ENCODE measurements at regions not wholly inside any gene's neighbourhood (a gene's known extent, or its start where the extent isn't known, plus 50 kb on each side); places are given as distances from the start of the nearest gene placed in this dataset.

GRCh38 chr6:101102702-101103101 is 221.6 kb upstream of the ASCC3 start:
- H3K27me3 ChIP-seq: no peaks in the 10 kb centered on the region

GRCh38 chr6:101108286-101108685 is 227.2 kb upstream of the ASCC3 start:
- Histone ChIP-seq H3K4me3 (no peak overlapping the region), H3K36me3 (no peaks in the 10 kb centered on the region), H3K4me1 (no peaks in the 10 kb centered on the region), H3K27me3 (no peaks in the 10 kb centered on the region), H3K9me3 (no peaks in the 10 kb centered on the region), H3K27ac (replicated peaks in 1 of 4) (no peak overlapping the region)
- DNase-seq (ENCODE audit: extremely low spot score): no peak
- WGBS: 72% methylated on average over 4 of the region's 4 CpGs
- intact Hi-C loops (cut with DNase I): no loop called here
- TF ChIP-seq POLR2AphosphoS5 (IDR thresholded peaks at IDR 0.05) (no peak), EP300 (IDR thresholded peaks at IDR 0.05) (no peak), POLR2A (IDR thresholded peaks at IDR 0.05; ENCODE audit: low read depth) (no peak), CTCF (IDR thresholded peaks at IDR 0.05) (no peak)

More at GRCh38 chr6:101102702-101103101, 221.6 kb upstream of the ASCC3 start:
- 67% methylated on average over 4 of the region's 4 CpGs for WGBS
- Histone ChIP-seq H3K9me3 (no peaks in the 10 kb centered on the region), H3K27ac (replicated peaks in 1 of 4) (no peak overlapping the region), H3K36me3 (no peaks in the 10 kb centered on the region), H3K4me3 (no peak overlapping the region), H3K4me1 (no peaks in the 10 kb centered on the region)
- intact Hi-C loops (cut with DNase I): no loop called here
- no peak for TF ChIP-seq EP300 (IDR thresholded peaks at IDR 0.05)
- TF ChIP-seq POLR2AphosphoS5 (IDR thresholded peaks at IDR 0.05): no peak
- no peak for TF ChIP-seq POLR2A (IDR thresholded peaks at IDR 0.05; ENCODE audit: low read depth)
- no peak for TF ChIP-seq CTCF (IDR thresholded peaks at IDR 0.05)
- no peak for DNase-seq (ENCODE audit: extremely low spot score)

- Histone ChIP-seq H3K9me3 (no peaks in the 10 kb centered on the region), H3K27ac (replicated peaks in 1 of 4) (no peak overlapping the region), H3K27me3 (no peaks in the 10 kb centered on the region), H3K36me3 (no peaks in the 10 kb centered on the region), H3K4me3 (no peak overlapping the region), H3K4me1 (no peaks in the 10 kb centered on the region)
- intact Hi-C loops (cut with DNase I): no loop called here
- TF ChIP-seq CTCF (IDR thresholded peaks at IDR 0.05): no peak
- TF ChIP-seq EP300 (IDR thresholded peaks at IDR 0.05): no peak
- TF ChIP-seq POLR2A (IDR thresholded peaks at IDR 0.05; ENCODE audit: low read depth): no peak
- TF ChIP-seq POLR2AphosphoS5 (IDR thresholded peaks at IDR 0.05): no peak
- WGBS: 69% methylated on average over 1 of the region's 1 CpG
- no peak for DNase-seq (ENCODE audit: extremely low spot score)
Observed at GRCh38 chr6:101110814-101111213, 229.7 kb upstream of the ASCC3 start.

- H3K4me3 ChIP-seq: no peak overlapping the region
- WGBS: 75% methylated on average over 4 of the region's 4 CpGs
- no peak for DNase-seq (ENCODE audit: extremely low spot score)
- no peaks in the 10 kb centered on the region for H3K27me3 ChIP-seq
- TF ChIP-seq EP300 (IDR thresholded peaks at IDR 0.05) (no peak), POLR2A (IDR thresholded peaks at IDR 0.05; ENCODE audit: low read depth) (no peak), CTCF (IDR thresholded peaks at IDR 0.05) (no peak), POLR2AphosphoS5 (IDR thresholded peaks at IDR 0.05) (no peak)
- no peaks in the 10 kb centered on the region for H3K9me3 ChIP-seq
- intact Hi-C loops (cut with DNase I): no loop called here
- H3K4me1 ChIP-seq: no peaks in the 10 kb centered on the region
- H3K36me3 ChIP-seq: no peaks in the 10 kb centered on the region
- H3K27ac ChIP-seq (replicated peaks in 1 of 4): no peak overlapping the region
Observed at GRCh38 chr6:101113468-101114260, 232.5 kb upstream of the ASCC3 start.

- intact Hi-C loops (cut with DNase I): no loop called here
- H3K36me3 ChIP-seq: no peaks in the 10 kb centered on the region
- no peak overlapping the region for H3K4me3 ChIP-seq
- no peak overlapping the region for H3K27ac ChIP-seq (replicated peaks in 1 of 4)
- 24% methylated on average over 1 of the region's 1 CpG for WGBS
- DNase-seq (ENCODE audit: extremely low spot score): no peak
- H3K4me1 ChIP-seq: no peaks in the 10 kb centered on the region
- no peaks in the 10 kb centered on the region for H3K27me3 ChIP-seq
- peak in 1 of 3 experiments; percentile 20 for TF ChIP-seq CTCF (IDR thresholded peaks at IDR 0.05)
- no peak for TF ChIP-seq EP300 (IDR thresholded peaks at IDR 0.05)
- H3K9me3 ChIP-seq: no peaks in the 10 kb centered on the region
Observed at GRCh38 chr6:101114703-101115102, 233.6 kb upstream of the ASCC3 start.
